Muscle layer of colon (tissue), 2 donors: ENCODE measurements at regions not wholly inside any gene's neighbourhood (a gene's known extent, or its start where the extent isn't known, plus 50 kb on each side); places are given as distances from the start of the nearest gene placed in this dataset.

Experiments used
- H3K27ac ChIP-seq: one replicate; pipeline ENCODE4 v1.7.0; 2013; ENCODE audit warnings: low read depth, mild to moderate bottlenecking, low read length, moderate library complexity
- H3K27me3 ChIP-seq, 2 donors: one replicate each; pipeline ENCODE4 v1.7.0; 2013; ENCODE audit warnings: low read length in 2 of 2, mild to moderate bottlenecking in 2 of 2; ENCODE audit not compliant: insufficient read depth in 2 of 2, control insufficient read depth in 1 of 2
- H3K36me3 ChIP-seq: one replicate; pipeline ENCODE4 v1.7.0; 2013; ENCODE audit warnings: mild to moderate bottlenecking, low read length; ENCODE audit not compliant: insufficient read depth
- H3K4me1 ChIP-seq: one replicate; pipeline ENCODE4 v1.7.0; 2013; ENCODE audit warnings: mild to moderate bottlenecking, low read length; ENCODE audit not compliant: insufficient read depth
- H3K4me3 ChIP-seq, 2 donors: one replicate each; pipeline ENCODE4 v1.7.0; 2013; ENCODE audit warnings: low read length in 2 of 2, low read depth in 1 of 2, mild to moderate bottlenecking in 1 of 2, moderate library complexity in 1 of 2
- H3K9ac ChIP-seq: one replicate; pipeline ENCODE4 v1.7.0; 2013; ENCODE audit warnings: low read length
- H3K9me3 ChIP-seq: one replicate; pipeline ENCODE4 v1.7.0; 2013; ENCODE audit warnings: mild to moderate bottlenecking, low read length
- donor health status: abdominal sarcoma.
- donor health status: Adenocarcinoma of cecum.

- no peaks in the 10 kb centered on the region for H3K4me1 ChIP-seq
- no peaks in the 10 kb centered on the region for H3K9me3 ChIP-seq
- H3K27me3 ChIP-seq: no peaks in the 10 kb centered on the region
- H3K4me3 ChIP-seq: no peak overlapping the region
- no peak overlapping the region for H3K9ac ChIP-seq
- H3K27ac ChIP-seq: no peak overlapping the region
- no peaks in the 10 kb centered on the region for H3K36me3 ChIP-seq
Measured at GRCh38 chr5:98993512-98993911, 64.7 kb upstream of the CHD1 start.

GRCh38 chr5:98992552-98992951 lies 63.7 kb upstream of the CHD1 start:
- H3K4me1 ChIP-seq: no peaks in the 10 kb centered on the region
- H3K27ac ChIP-seq: no peak overlapping the region
- H3K36me3 ChIP-seq: no peaks in the 10 kb centered on the region
- no peaks in the 10 kb centered on the region for H3K27me3 ChIP-seq
- H3K9ac ChIP-seq: no peak overlapping the region
- no peak overlapping the region for H3K4me3 ChIP-seq
- H3K9me3 ChIP-seq: no peaks in the 10 kb centered on the region

GRCh38 chr5:98989727-98990126 lies 60.9 kb upstream of the CHD1 start:
- Histone ChIP-seq H3K36me3 (no peaks in the 10 kb centered on the region), H3K9me3 (no peaks in the 10 kb centered on the region), H3K4me3 (no peak overlapping the region), H3K4me1 (no peaks in the 10 kb centered on the region), H3K27ac (no peak overlapping the region), H3K27me3 (no peaks in the 10 kb centered on the region), H3K9ac (no peak overlapping the region)

GRCh38 chr5:98986587-98986986 lies 57.8 kb upstream of the CHD1 start:
- H3K4me3 ChIP-seq: no peak overlapping the region
- H3K9me3 ChIP-seq: no peaks in the 10 kb centered on the region
- H3K27me3 ChIP-seq: no peaks in the 10 kb centered on the region
- no peak overlapping the region for H3K27ac ChIP-seq
- no peaks in the 10 kb centered on the region for H3K4me1 ChIP-seq
- no peaks in the 10 kb centered on the region for H3K36me3 ChIP-seq
- no peak overlapping the region for H3K9ac ChIP-seq

DNA sequence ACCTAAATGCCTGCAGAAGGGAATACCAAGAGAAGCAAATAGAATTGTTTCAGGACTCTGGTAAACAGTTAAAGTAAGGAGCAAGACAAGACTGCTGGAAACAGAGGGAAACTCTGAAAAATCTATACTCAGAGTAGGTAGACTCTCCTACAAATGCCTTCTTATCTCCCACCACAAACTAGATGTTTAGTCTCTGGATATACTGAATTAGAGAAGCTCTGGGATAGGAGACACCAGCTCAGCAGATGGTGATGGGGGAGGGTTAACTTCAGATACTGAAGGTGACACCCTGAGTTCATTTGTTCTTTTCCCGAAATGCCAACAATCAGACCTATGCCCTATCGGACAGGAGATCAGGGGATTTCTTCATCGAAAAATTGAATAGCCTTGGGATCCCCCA lies 54.1 kb upstream of the CHD1 start:
- Histone ChIP-seq H3K4me3 (no peak overlapping the region), H3K4me1 (no peaks in the 10 kb centered on the region), H3K9me3 (no peaks in the 10 kb centered on the region), H3K27me3 (no peaks in the 10 kb centered on the region), H3K9ac (no peak overlapping the region), H3K27ac (no peak overlapping the region), H3K36me3 (no peaks in the 10 kb centered on the region)
